ENCODE measurements at regions not wholly inside any gene's neighbourhood (a gene's known extent, or its start where the extent isn't known, plus 50 kb on each side); places are given as distances from the start of the nearest gene placed in this dataset.

GRCh38 chr12:112595410-112595809 lies 176.7 kb downstream of the PTPN11 start:
- TF ChIP-seq RAD21 (IDR thresholded peaks at IDR 0.05; ENCODE audit: low read length) (no peak), CTCF (conservative IDR thresholded peaks at IDR 0.05; ENCODE audit: low read depth, low read length) (no peak), USF2 (IDR thresholded peaks at IDR 0.05; ENCODE audit: low read depth, low read length) (no peak), CEBPB (IDR thresholded peaks at IDR 0.05; ENCODE audit: low read depth, low read length) (no peak), FOS (IDR thresholded peaks at IDR 0.05; ENCODE audit: low read depth, low read length) (no peak), POLR2A (IDR thresholded peaks at IDR 0.05; ENCODE audit: low read depth, low read length) (no peak), RFX5 (IDR thresholded peaks at IDR 0.05; ENCODE audit: low read depth, low read length) (no peak), CHD1 (IDR thresholded peaks at IDR 0.05; ENCODE audit: low read depth, low read length) (no peak), MXI1 (IDR thresholded peaks at IDR 0.05; ENCODE audit: borderline replicate concordance, low read depth, low read length) (no peak), MAZ (IDR thresholded peaks at IDR 0.05; ENCODE audit: borderline replicate concordance, low read depth, low read length) (no peak), NFE2L2 (IDR thresholded peaks at IDR 0.05; ENCODE audit: low read depth, low read length) (no peak), SMC3 (IDR thresholded peaks at IDR 0.05; ENCODE audit: low read depth, low read length) (no peak)
